Erythroblast (primary cell): ENCODE measurements at regions not wholly inside any gene's neighbourhood (a gene's known extent, or its start where the extent isn't known, plus 50 kb on each side); places are given as distances from the start of the nearest gene placed in this dataset.
"Not testable (repeated sequence)": the region's sequence is repeated elsewhere in the genome, so short reads cannot be mapped to it uniquely, and the experiment has no call there.

Source experiments
- DNase-seq, 2 experiments: peaks; one replicate each; lab custom pipeline; 2025; lab: John Stamatoyannopoulos, UW
- GATA1 ChIP-seq: IDR thresholded peaks from 2 replicates; pipeline ENCODE4 v1.6.1; 2011; ENCODE audit warnings: low read depth, mild to moderate bottlenecking, control low read depth, low read length, moderate library complexity
- POLR2A ChIP-seq: IDR thresholded peaks from 2 replicates; pipeline ENCODE4 v1.6.1; 2011; ENCODE audit warnings: mild to moderate bottlenecking, low read length

GRCh38 chr20:48003021-48003420, 217.7 kb upstream of the SULF2 start:
- no peak for DNase-seq
- TF ChIP-seq POLR2A (no peak), GATA1 (no peak)

- TF ChIP-seq GATA1 (no peak), POLR2A (no peak)
- no peak for DNase-seq
Observed at GRCh38 chr20:48002517-48002970, 217.3 kb upstream of the SULF2 start.

- TF ChIP-seq GATA1 (no peak), POLR2A (no peak)
- no peak for DNase-seq
Observed at GRCh38 chr20:47999166-47999565, 213.9 kb upstream of the SULF2 start.

GRCh38 chr20:47998736-47999135, 213.5 kb upstream of the SULF2 start:
- no peak for DNase-seq
- TF ChIP-seq POLR2A = no peak
- TF ChIP-seq GATA1 = no peak

- no peak for DNase-seq
Observed at GRCh38 chr20:47995661-47996060, 210.4 kb upstream of the SULF2 start.

GRCh38 chr20:47993817-47994216, 208.5 kb upstream of the SULF2 start:
- no peak for TF ChIP-seq GATA1
- no peak for TF ChIP-seq POLR2A
- no peak for DNase-seq

More at GRCh38 chr20:47995661-47996060, 210.4 kb upstream of the SULF2 start:
- TF ChIP-seq POLR2A = no peak
- TF ChIP-seq GATA1 = no peak

- DNase-seq = no peak
- TF ChIP-seq GATA1 = no peak
- no peak for TF ChIP-seq POLR2A
Observed at GRCh38 chr20:47993035-47993755, 207.9 kb upstream of the SULF2 start.

- no peak for DNase-seq
- no peak for TF ChIP-seq POLR2A
- TF ChIP-seq GATA1 = no peak
Observed at GRCh38 chr20:47991875-47992488, 206.7 kb upstream of the SULF2 start.

- DNase-seq = no peak
- no peak for TF ChIP-seq GATA1
- TF ChIP-seq POLR2A = no peak
Observed at GRCh38 chr20:47990507-47991150, 205.3 kb upstream of the SULF2 start.

- no peak for TF ChIP-seq POLR2A
- TF ChIP-seq GATA1 = no peak
- no peak for DNase-seq
Observed at GRCh38 chr20:47989957-47990356, 204.7 kb upstream of the SULF2 start.

- no peak for TF ChIP-seq POLR2A
- no peak for TF ChIP-seq GATA1
- no peak for DNase-seq
Observed at GRCh38 chr20:47988676-47989075, 203.4 kb upstream of the SULF2 start.

- peak in 1 of 2 experiments; percentile 1 for DNase-seq
- TF ChIP-seq GATA1 (no peak), POLR2A (no peak)
Observed at GRCh38 chr20:47985092-47985850, 200.0 kb upstream of the SULF2 start.

- no peak for DNase-seq
- no peak for TF ChIP-seq GATA1
- TF ChIP-seq POLR2A = no peak
Observed at GRCh38 chr20:47984437-47984836, 199.2 kb upstream of the SULF2 start.

- not testable (repeated sequence) for DNase-seq
Observed at GRCh38 chr20:47983642-47984041, 198.4 kb upstream of the SULF2 start.
